Hematopoietic multipotent progenitor cell treated with erythropoietin and hydrocortisone succinate and interleukin-3 and kit ligand, for 15 days (in vitro differentiated cells): ENCODE measurements at regions not wholly inside any gene's neighbourhood (a gene's known extent, or its start where the extent isn't known, plus 50 kb on each side); places are given as distances from the start of the nearest gene placed in this dataset.
"Not testable (repeated sequence)": the region's sequence is repeated elsewhere in the genome, so short reads cannot be mapped to it uniquely, and the experiment has no call there.

Experiments used
- DNase-seq: peaks from one replicate; pipeline ENCODE4 v3.0.0-alpha.2; 2015; ENCODE audit warnings: low spot score

GRCh38 chr10:44267007-44267406 is 117.9 kb downstream of the CXCL12 start:
- no peak for DNase-seq

GRCh38 chr10:44264244-44264643 is 120.7 kb downstream of the CXCL12 start:
- DNase-seq, result no peak

- no peak for DNase-seq
Observed at GRCh38 chr10:44263771-44264170, 121.1 kb downstream of the CXCL12 start.

DNA sequence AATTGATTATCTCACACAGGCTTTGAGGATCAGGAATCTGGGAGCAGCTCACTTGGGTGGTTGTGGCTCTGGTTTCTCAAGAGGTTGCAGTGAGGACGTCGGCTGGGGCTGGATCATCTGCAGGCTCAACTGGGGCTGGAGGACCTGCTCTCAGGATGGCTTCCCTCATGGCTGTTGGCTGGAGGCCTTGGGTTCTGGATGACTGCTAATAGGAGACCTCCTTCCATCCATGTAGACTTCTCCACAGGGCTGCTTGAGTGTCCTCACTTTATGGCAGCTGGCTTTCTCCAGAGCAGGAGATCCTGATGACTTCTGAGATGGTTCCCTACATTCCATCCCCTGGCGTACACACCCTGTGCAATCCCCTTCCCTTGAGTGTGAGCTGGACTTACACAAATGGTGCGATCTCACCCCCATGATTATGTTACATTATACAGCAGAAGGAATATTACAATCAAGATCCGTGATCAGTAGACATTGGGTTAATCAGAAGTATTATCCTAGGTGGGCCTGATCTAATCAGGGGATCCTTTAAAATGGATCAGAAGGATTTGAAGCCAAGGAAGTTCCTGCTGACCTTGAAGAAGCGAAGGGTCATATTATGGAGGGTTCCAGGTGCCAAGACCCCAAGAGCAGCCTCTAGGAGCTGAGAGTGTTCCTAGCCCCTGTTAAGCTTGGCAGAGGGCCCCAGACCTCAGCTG is 122.2 kb downstream of the CXCL12 start:
- DNase-seq, result no peak

DNA sequence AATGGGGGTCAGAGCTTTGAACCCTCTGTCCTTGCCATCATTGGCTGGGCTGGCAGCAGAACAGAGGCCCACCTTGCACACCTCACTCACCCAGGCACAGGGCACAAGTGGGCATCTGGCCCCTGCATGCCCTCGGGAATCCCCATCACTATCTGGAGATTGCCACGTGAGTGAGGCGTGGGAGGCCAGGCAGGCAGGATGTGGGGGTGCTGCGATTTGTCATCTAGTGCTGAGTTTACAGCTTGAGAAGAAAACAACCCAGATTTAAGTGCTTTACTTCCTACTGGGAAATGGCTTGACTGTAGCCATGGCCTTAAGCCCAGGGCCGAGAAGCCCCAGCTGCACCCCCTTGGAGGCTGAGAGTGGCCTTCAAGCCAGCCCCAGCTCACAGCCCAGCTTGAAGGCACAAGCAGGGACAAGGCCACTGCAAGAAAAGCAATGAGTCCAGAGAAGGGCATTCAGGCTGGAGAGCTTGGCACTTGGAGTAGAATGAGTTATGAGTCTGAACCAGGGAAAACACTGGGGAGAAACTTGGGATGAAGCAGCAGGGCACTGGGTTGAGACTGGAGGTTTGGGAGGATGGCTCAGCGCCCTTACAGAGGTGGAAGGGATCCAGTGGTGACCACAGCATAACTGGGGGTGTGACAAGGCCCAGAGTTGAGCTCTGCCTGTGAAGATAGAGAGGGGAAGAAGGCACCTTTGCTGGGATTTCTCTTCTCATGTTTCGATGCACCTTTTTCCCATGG is 123.0 kb downstream of the CXCL12 start:
- DNase-seq, result no peak

GRCh38 chr10:44261296-44261695 is 123.6 kb downstream of the CXCL12 start:
- no peak for DNase-seq

- DNase-seq, result no peak
Observed at GRCh38 chr10:44260286-44260928, 124.5 kb downstream of the CXCL12 start.

- no peak for DNase-seq
Observed at GRCh38 chr10:44259090-44259874, 125.6 kb downstream of the CXCL12 start.

GRCh38 chr10:44258460-44259089 is 126.3 kb downstream of the CXCL12 start:
- DNase-seq, result no peak

GRCh38 chr10:44258019-44258418 is 126.9 kb downstream of the CXCL12 start:
- DNase-seq, result no peak

DNA sequence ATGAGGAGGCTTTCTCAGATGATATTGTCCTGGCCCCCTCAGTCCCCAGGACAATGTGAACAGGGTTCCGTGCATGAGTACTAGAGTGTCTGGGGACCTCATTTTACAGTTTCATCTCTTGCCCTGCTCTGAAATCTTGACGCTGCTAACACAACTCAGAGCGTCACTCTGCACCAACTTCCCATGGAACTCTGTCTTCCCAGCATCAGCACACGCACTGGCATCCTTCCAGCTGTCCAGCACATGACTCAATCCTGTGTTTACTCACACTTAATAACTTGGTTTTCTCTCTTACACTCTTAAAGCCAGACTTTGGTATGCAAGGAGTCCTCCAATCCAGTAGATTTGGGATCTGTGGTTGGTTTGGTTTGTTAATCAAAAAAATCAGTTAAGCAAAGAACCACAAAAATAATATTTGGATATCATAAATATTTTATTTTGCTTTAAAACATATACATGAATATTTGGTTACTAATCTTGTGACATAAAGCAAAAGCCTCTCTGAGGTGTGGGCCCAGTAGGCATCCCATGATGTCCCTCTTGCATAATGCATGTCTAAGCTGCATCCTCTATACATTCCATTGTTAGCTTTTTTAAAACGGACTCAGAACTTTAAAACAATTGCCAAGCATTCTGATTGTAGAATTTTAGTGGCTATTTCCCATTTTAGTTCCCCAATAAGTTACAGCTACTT is 131.0 kb downstream of the CXCL12 start:
- DNase-seq, result no peak

DNA sequence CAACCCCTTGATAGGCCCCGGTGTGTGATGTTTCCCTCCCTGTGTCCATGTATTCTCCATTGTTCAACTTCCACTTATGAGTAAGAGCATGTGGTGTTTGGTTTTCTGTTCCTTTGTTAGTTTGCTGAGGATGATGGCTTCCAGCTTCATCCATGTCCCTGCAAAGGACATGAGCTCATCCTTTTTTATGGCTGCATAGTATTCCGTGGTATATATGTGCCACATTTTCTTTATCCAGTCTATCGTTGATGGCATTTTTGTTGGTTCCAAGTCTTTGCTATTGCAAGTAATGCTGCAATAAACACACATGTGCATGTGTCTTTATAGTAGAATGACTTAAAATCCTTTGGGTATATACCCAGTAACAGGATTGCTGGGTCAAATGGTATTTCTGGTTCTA is 132.3 kb downstream of the CXCL12 start:
- DNase-seq, result not testable (repeated sequence)

DNA sequence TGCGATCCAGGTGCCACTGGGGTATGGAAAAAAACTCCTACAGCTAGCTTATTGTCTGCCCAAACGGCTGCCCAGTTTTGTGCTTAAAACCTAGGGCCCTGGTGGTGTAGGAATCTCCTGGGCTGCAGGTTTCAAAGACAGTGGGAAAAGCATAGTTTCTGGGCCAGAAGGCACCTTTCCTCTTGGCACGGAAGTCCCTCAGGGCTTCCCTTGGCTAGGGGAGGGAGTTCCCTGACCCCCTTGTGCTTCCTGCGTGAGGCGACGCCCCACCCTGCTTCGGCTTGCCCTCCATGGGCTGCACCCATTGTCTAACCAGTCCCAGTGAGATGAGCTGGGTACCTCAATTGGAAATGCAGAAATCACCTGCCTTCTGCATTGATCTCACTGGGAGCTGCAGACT is 135.0 kb downstream of the CXCL12 start:
- DNase-seq, result not testable (repeated sequence)

DNA sequence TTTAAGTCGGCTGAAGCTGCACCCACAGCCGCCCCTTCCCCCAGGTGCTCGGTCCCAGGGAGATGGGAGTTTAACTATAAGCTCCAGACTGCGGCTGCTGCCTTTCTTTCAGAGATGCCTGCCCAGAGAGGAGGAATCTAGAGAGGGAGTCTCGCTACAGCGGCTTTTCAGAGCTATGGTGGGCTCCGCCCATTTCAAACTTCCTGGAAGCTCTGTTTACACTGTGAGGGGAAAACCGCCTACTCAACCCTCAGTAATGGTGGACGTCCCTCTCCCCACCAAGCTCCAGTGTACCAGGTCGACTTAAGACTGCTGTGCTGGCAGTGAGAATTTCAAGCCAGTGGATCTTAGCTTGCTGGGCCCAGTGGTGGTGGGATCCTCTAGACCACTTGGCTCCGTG is 135.4 kb downstream of the CXCL12 start:
- no peak for DNase-seq

DNA sequence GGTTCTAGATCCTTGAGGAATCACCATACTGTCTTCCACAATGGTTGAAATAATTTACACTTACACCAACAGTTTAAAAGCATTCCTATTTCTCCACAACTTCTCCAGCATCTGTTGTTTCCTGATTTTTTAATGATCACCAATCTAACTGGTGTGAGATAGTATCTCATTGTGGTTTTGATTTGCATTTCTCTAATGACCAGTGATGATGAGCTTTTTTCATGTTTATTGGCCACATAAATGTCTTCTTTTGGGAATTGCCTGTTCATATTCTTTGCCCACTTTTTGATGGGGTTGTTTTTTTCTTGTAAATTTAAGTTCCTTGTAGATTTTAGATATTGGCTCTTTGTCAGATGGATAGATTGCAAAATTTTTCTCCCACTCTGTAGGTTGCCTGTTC is 138.2 kb downstream of the CXCL12 start:
- DNase-seq, result not testable (repeated sequence)

- DNase-seq, result not testable (repeated sequence)
Observed at GRCh38 chr10:44246287-44246686, 138.6 kb downstream of the CXCL12 start.

DNA sequence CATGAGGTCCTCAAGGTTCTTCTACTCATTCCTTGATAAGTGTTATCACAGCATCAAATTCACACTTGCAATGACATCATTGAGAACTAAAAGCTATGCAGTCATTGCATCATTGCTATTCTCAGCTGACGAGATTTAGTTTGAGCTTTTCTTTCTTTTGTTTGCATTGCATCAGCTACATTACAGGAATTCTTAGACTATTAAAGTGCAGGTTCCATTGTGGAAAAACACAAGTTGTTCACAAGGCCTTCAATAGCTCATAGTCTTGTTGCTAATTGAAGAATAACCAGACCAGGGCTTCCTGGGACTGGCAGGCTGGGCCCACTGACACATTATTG is 139.3 kb downstream of the CXCL12 start:
- no peak for DNase-seq

DNA sequence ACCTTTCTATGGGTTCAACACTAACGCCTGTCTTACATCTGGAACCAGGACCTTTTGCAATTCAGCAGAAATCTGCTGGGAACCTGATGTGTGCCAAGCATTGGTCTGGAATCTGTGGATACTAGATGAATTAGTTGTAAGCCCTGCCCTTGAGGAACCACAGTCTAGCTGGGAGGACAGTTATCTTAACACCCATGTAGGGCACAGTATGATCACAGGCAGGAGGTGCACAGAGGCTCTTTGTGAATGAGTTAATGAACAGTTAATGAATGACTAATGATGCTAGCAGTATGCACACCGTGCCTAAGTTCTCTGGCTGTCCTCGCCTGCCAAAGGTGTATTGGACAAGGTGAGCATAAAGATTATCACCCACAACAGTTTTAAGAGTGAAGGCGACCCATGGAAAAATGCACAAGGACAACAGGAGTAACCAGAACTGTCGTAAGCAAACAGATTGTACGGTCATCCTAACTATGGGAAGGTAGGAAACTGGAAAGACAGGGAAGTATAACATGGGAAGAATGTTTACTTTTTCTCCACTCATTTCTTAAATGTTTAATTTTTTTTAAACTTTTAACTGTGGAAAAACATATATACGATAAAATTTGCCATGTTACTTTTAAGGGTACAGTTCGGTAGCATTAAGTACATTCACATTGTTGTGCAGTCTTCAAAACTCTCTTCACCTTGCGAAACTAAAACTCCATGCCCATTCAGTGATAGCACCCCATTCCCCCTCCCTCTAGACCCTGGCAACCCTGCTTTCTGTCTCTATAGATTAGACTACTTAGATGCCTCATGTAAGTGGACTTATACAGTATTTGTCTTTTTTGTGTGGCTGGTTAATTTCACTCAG is 139.9 kb downstream of the CXCL12 start:
- DNase-seq, result no peak

DNA sequence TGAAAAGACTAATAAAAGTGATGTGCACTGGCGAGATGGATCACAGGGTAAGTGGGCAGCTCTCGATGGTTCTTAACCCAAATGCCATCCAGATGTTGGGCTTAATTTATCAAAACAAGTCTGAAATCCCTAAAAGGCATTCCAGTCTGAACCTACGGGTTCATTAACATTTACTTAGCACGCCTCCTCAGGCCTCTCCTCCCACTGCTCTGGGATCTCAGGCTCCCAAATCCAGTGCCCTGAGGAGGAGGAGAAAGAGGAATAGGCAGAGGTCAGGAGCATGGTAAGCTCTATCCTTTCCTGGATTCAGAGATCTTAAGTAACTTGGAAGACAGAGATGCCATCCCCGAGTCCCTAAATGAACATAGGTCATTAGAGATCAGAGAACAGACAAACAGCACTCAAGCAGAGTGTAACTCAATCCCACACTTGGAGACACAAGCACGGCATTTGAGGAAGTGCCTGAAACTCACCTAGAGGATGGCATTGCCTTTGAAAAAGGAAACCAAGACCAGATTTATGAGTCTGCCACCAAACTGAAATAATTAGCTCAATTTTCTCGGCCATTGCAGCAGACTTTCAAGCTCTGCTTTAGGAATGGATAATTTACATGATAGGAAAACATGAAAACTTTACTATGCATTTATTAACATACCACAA is 140.9 kb downstream of the CXCL12 start:
- no peak for DNase-seq

- DNase-seq, result no peak
Observed at GRCh38 chr10:44242826-44243225, 142.1 kb downstream of the CXCL12 start.
